22Rv1 (cell line): ENCODE measurements at regions not wholly inside any gene's neighbourhood (a gene's known extent, or its start where the extent isn't known, plus 50 kb on each side); places are given as distances from the start of the nearest gene placed in this dataset.

Source experiments
- ZFX ChIP-seq: fragments of 450-650 bp; IDR thresholded peaks from 2 replicates; pipeline ENCODE4 v1.6.1; 2017; ENCODE audit warnings: antibody characterized with exemption, borderline replicate concordance
- TF ChIP-seq, protein P1 (sequence below): fragments of 450-650 bp; IDR thresholded peaks from 2 replicates; pipeline ENCODE4 v1.5.1; 2017; ENCODE audit warnings: mild to moderate bottlenecking

DNA sequence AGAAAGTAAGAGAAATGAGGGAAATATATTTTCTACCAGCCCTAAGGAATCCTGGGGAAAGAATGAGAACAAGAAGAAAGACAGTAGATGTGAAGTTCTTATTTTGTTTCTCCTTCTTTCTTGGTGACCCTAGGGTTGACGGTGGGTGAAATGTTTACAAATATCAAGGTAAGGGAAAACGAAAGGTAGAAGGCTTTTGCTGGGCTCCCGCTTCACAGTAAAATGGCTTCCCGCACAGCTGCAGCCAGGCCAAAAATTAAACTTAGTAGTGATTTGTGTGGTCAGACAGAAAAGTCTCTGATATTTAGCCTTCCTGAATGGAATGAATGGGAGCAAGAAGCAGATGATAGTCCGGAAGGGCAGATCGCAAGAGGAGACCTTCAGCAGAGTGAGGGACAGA, 99.1 kb upstream of the COL3A1 start:
- TF ChIP-seq, protein P1, sequence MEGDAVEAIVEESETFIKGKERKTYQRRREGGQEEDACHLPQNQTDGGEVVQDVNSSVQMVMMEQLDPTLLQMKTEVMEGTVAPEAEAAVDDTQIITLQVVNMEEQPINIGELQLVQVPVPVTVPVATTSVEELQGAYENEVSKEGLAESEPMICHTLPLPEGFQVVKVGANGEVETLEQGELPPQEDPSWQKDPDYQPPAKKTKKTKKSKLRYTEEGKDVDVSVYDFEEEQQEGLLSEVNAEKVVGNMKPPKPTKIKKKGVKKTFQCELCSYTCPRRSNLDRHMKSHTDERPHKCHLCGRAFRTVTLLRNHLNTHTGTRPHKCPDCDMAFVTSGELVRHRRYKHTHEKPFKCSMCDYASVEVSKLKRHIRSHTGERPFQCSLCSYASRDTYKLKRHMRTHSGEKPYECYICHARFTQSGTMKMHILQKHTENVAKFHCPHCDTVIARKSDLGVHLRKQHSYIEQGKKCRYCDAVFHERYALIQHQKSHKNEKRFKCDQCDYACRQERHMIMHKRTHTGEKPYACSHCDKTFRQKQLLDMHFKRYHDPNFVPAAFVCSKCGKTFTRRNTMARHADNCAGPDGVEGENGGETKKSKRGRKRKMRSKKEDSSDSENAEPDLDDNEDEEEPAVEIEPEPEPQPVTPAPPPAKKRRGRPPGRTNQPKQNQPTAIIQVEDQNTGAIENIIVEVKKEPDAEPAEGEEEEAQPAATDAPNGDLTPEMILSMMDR = no peak
- no peak for TF ChIP-seq ZFX
